Loucy (cell line): ENCODE measurements at regions not wholly inside any gene's neighbourhood (a gene's known extent, or its start where the extent isn't known, plus 50 kb on each side); places are given as distances from the start of the nearest gene placed in this dataset.

ENCODE experiments used
- H2AFZ ChIP-seq: fragments of 200-600 bp; sonication (generic); 2 replicates; pipeline ENCODE4 v1.6.0; 2016; ENCODE audit warnings: antibody characterized with exemption, mild to moderate bottlenecking, low read length, moderate library complexity
- H3F3A ChIP-seq: fragments of 200-600 bp; 2 replicates; pipeline ENCODE4 v1.6.0; 2016; ENCODE audit warnings: antibody characterized with exemption, low read depth, mild to moderate bottlenecking
- H3K27me3 ChIP-seq: fragments of 200-600 bp; sonication (generic); 2 replicates; pipeline ENCODE4 v1.6.1; 2014; ENCODE audit warnings: low read length, mild to moderate bottlenecking; ENCODE audit not compliant: insufficient read depth, poor library complexity, severe bottlenecking
- H3K36me3 ChIP-seq: fragments of 200-600 bp; sonication (generic); 2 replicates; pipeline ENCODE4 v1.6.1; 2016; ENCODE audit warnings: low read length; ENCODE audit not compliant: insufficient read depth
- H3K4me1 ChIP-seq: fragments of 200-600 bp; sonication (generic); 2 replicates; pipeline ENCODE4 v1.5.1; 2014; ENCODE audit warnings: low read length, mild to moderate bottlenecking; ENCODE audit not compliant: insufficient read depth, poor library complexity, severe bottlenecking
- H3K4me2 ChIP-seq: fragments of 200-600 bp; sonication (generic); 2 replicates; pipeline ENCODE4 v1.6.0; 2014; ENCODE audit warnings: antibody characterized with exemption, low read length, low read depth, mild to moderate bottlenecking; ENCODE audit not compliant: poor library complexity, severe bottlenecking
- H3K4me3 ChIP-seq: fragments of 200-600 bp; sonication (generic); 2 replicates; pipeline ENCODE4 v1.5.1; 2014; ENCODE audit warnings: low read length, mild to moderate bottlenecking, mixed read lengths; ENCODE audit not compliant: poor library complexity, severe bottlenecking
- H3K79me2 ChIP-seq: fragments of 200-600 bp; sonication (generic); 2 replicates; pipeline ENCODE4 v1.6.1; 2014; ENCODE audit warnings: low read length; ENCODE audit not compliant: insufficient read depth
- H3K9ac ChIP-seq: fragments of 200-600 bp; sonication (generic); 2 replicates; pipeline ENCODE4 v1.6.0; 2014; ENCODE audit warnings: mild to moderate bottlenecking, low read depth, low read length, moderate library complexity; ENCODE audit not compliant: poor library complexity, severe bottlenecking
- H3K9me2 ChIP-seq: fragments of 200-600 bp; sonication (generic); replicated peaks from 2 replicates; pipeline ENCODE4 v1.6.1; 2016; ENCODE audit warnings: low read depth, low read length, mixed read lengths
- H3K9me3 ChIP-seq: fragments of 200-600 bp; sonication (generic); 2 replicates; pipeline ENCODE4 v1.6.1; 2014; ENCODE audit warnings: mild to moderate bottlenecking, antibody characterized with exemption, low read length, low read depth; ENCODE audit not compliant: insufficient read depth
- H4K20me1 ChIP-seq: fragments of 200-600 bp; sonication (generic); 2 replicates; pipeline ENCODE4 v1.6.0; 2014; ENCODE audit warnings: antibody characterized with exemption, low read length, mild to moderate bottlenecking; ENCODE audit not compliant: insufficient read depth, poor library complexity, severe bottlenecking
- EZH2phosphoT487 ChIP-seq: fragments of 200-600 bp; IDR thresholded peaks from 2 replicates; pipeline ENCODE4 v1.6.1; 2018; ENCODE audit warnings: antibody characterized with exemption, mild to moderate bottlenecking, moderate library complexity, borderline replicate concordance
- TF ChIP-seq, protein P1 (sequence below): fragments of 200-600 bp; sonication (generic); conservative IDR thresholded peaks from 2 replicates; pipeline ENCODE4 v1.5.1; 2014; ENCODE audit warnings: mild to moderate bottlenecking, antibody characterized with exemption, low read length

DNA sequence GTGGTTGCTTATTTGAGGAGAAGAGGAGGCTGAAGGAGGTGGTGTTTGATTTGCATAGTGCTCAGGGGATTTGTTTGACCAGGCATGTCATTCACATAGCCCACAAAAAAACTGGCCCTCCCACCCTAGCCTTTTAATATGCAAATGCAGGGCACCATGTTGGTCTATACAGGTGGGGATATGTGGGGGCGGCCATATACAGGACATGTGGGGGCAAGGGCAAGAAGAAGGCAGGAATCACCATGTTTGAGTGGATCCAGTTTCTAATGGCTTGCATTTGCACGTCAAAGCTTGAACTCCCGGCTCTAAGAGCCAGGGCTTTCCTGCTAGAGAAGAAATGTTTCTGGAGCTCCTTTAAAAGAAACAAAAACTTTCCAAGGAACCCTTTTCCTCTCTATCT lies 541.0 kb downstream of the ZWINT start:
- no peak overlapping the region for H2AFZ ChIP-seq
- H4K20me1 ChIP-seq: no peaks in the 10 kb centered on the region
- H3K4me1 ChIP-seq: no peaks in the 10 kb centered on the region
- H3K79me2 ChIP-seq: no peaks in the 10 kb centered on the region
- no peaks in the 10 kb centered on the region for H3K27me3 ChIP-seq
- no peak overlapping the region for H3K9ac ChIP-seq
- no peak overlapping the region for H3K4me3 ChIP-seq
- no peaks in the 10 kb centered on the region for H3F3A ChIP-seq
- no peaks in the 10 kb centered on the region for H3K9me2 ChIP-seq
- TF ChIP-seq, protein P1, sequence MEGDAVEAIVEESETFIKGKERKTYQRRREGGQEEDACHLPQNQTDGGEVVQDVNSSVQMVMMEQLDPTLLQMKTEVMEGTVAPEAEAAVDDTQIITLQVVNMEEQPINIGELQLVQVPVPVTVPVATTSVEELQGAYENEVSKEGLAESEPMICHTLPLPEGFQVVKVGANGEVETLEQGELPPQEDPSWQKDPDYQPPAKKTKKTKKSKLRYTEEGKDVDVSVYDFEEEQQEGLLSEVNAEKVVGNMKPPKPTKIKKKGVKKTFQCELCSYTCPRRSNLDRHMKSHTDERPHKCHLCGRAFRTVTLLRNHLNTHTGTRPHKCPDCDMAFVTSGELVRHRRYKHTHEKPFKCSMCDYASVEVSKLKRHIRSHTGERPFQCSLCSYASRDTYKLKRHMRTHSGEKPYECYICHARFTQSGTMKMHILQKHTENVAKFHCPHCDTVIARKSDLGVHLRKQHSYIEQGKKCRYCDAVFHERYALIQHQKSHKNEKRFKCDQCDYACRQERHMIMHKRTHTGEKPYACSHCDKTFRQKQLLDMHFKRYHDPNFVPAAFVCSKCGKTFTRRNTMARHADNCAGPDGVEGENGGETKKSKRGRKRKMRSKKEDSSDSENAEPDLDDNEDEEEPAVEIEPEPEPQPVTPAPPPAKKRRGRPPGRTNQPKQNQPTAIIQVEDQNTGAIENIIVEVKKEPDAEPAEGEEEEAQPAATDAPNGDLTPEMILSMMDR: no peak
- no peak for TF ChIP-seq EZH2phosphoT487
- no peaks in the 10 kb centered on the region for H3K9me3 ChIP-seq
- H3K4me2 ChIP-seq: no peak overlapping the region
- no peaks in the 10 kb centered on the region for H3K36me3 ChIP-seq

DNA sequence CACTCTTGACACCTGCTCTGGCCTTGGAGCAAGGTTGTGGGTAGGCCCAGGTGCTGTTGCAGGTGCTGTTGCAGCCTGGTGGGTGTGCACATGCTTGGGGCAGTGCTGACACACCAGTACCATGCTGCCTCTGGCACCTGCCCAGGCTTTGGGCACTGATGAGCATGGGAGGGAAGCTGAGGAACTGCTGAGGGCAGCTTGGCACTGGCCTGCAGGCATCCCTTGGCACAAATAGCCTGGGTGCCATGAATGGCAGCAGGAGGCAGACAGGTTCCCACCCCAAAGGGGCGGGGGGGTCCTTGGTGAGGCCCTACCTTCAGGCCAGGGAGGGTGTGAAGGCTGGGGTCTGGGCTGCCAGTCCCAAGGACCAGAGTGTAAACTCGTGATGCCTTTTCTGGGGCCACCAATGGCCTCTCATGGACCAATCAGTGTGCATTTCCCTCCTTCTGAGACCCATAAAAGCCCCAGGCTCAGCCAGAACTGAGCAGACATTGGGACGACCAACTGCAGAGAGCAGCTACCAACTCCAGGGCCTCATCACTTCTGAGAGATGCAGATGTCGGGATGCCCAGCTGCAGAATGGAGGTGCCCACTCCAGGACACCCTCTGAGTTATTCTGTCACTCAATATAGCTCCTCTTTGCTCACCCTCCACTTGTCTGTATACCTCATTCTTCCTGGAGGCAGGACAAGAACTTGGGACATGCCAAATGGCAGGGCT lies 547.4 kb downstream of the ZWINT start:
- Histone ChIP-seq H3F3A (no peaks in the 10 kb centered on the region), H3K36me3 (no peaks in the 10 kb centered on the region), H3K4me1 (no peaks in the 10 kb centered on the region), H4K20me1 (no peaks in the 10 kb centered on the region), H2AFZ (no peak overlapping the region), H3K79me2 (no peaks in the 10 kb centered on the region), H3K4me2 (no peak overlapping the region), H3K4me3 (no peak overlapping the region), H3K9me2 (no peaks in the 10 kb centered on the region), H3K9ac (no peak overlapping the region), H3K27me3 (no peaks in the 10 kb centered on the region), H3K9me3 (no peaks in the 10 kb centered on the region; the same call in 1 of the 2 replicates)
- TF ChIP-seq, protein P1: no peak
- TF ChIP-seq EZH2phosphoT487: no peak

DNA sequence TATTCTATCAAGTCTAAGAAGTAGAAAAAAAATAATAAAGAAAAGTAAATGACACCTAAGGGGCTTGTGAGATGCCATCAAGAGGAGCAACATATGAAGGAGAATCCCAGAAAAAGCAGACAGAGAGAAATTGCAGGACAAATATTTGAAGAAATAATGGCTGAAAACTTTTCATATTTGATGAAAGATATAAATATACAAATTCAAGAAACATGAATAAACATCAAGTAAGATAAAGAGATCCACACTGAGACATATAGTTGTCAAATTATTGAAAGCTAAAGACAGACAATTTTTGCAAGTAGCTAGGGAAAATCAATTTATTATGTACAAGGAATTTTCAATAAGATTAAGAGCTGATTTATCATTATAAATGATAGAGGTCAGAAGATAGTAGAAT lies 558.0 kb downstream of the ZWINT start:
- Histone ChIP-seq H2AFZ (no peak overlapping the region), H3K9ac (no peak overlapping the region), H3K79me2 (no peaks in the 10 kb centered on the region), H3K9me2 (no peaks in the 10 kb centered on the region), H4K20me1 (no peaks in the 10 kb centered on the region), H3K4me1 (no peaks in the 10 kb centered on the region), H3K27me3 (no peaks in the 10 kb centered on the region), H3K9me3 (no peaks in the 10 kb centered on the region), H3K4me3 (no peak overlapping the region), H3K36me3 (no peaks in the 10 kb centered on the region), H3K4me2 (no peak overlapping the region), H3F3A (no peaks in the 10 kb centered on the region)
- TF ChIP-seq, protein P1: no peak
- no peak for TF ChIP-seq EZH2phosphoT487
